ENCODE measurements at regions not wholly inside any gene's neighbourhood (a gene's known extent, or its start where the extent isn't known, plus 50 kb on each side); places are given as distances from the start of the nearest gene placed in this dataset.
A peak's percentile ranks its signal among the peaks of the same experiment; 100 is the strongest.

DNA sequence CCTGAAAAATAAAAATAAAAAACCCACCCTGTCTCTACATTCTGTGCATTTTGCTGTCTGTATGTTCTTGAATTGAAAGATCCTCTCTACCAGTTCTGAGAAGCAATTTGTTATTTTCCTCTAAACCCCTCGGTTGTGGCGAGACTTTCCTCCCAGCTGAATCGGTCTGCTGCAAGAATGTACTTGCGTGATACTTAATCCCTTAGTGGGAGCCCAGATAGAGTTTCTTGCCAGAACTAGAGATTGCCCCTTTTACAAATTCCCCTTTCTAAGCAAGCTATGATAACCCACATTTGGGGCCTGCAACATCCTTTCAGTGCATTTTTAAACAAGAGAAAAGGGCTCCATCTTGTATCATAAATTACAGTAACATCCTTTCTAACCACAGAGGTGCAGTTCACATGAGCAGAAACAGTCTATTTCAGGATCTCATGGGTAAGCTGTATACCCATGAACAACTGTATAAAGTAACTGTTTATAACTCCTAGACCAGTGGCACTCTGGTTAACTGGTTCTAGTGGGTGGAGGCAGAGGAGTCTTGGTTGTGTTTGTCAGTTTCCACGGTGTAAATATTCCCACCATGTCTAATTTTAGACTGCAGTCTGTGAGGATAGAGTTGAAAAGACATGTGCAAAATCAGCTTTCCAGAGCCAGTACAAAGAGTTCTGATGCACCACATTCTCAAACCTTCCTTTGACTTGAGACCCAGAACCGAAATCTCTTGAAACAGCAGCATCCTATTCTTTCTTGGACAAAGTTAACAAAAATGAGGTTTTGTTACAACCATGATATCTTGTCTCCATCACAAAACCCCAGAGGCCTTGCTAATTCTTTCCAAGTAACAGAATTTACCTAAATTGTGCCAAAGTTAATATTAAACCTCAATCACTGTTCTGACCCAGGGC, 113.1 kb upstream of the ZNF217 start:
- Mint-ChIP-seq H3K4me3 (peak overlapping the region; percentile 70), H3K9me3 (no peaks in the 10 kb centered on the region), H3K36me3 (ENCODE audit: low read depth) (no peaks in the 10 kb centered on the region), H3K4me1 (ENCODE audit: low read depth) (peaks cover 52% of the 10 kb centered on the region), H3K27me3 (no peaks in the 10 kb centered on the region), H3K27ac (peak overlapping the region; percentile 96)
- ChIA-PET POLR2A (interaction anchor here (0.9 to 2.5 kb wide), 5 partner anchors 18 to 85 kb away, joined by 3 to 11 read pairs (median 3); no protein-coding TSS in a partner anchor), CTCF (interaction anchor here (0.9 to 3.1 kb wide), 11 partner anchors 16 to 233 kb away, joined by 3 to 12 read pairs (median 3); no protein-coding TSS in a partner anchor)
- intact Hi-C loops (cut with micrococcal nuclease), result loop anchor here (2.0 to 5.0 kb wide), 3 partner anchors 50 to 226 kb away; no protein-coding TSS in a partner anchor
- ATAC-seq (peak; percentile 32), DNase-seq (peak; percentile 71)
- TF ChIP-seq CTCF (IDR thresholded peaks at IDR 0.05), result no peak

DNA sequence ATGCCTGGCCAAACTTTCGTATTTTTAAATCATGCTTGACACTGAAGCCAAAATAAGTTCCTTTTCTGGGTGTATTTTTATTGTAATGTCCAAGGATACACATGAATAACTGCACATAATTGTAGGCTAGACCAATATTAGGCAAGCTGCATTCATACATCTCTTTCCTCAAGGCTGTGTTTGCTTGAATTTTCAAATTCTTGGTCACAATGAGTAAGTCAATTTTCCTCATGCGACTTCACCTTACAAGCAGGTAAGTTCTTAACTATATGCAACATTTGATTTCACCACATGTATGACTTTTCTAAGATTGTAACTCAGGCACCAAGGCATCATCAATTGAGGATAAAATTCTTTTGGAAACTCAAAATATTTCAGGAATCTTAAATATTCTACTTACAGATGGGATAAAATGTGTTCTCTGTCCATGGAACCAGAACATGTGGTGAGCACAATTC, 112.4 kb upstream of the ZNF217 start:
- CTCF ChIA-PET, result interaction anchor here (0.9 to 3.1 kb wide), 9 partner anchors 17 to 233 kb away, joined by 3 to 12 read pairs (median 3); no protein-coding TSS in a partner anchor
- peak overlapping the region; percentile 96 for H3K27ac Mint-ChIP-seq
- no peaks in the 10 kb centered on the region for H3K27me3 Mint-ChIP-seq
- intact Hi-C loops (cut with micrococcal nuclease), result loop anchor here (2.0 to 5.0 kb wide), 3 partner anchors 49 to 226 kb away; no protein-coding TSS in a partner anchor
- DNase-seq (no peak), ATAC-seq (no peak)
- no peak for TF ChIP-seq CTCF (IDR thresholded peaks at IDR 0.05)
- H3K4me1 Mint-ChIP-seq (ENCODE audit: low read depth), result peaks cover 51% of the 10 kb centered on the region
- POLR2A ChIA-PET, result interaction anchor here (0.9 to 1.0 kb wide), 2 partner anchors 20 to 45 kb away, joined by 3 read pairs; no protein-coding TSS in a partner anchor
- no peaks in the 10 kb centered on the region for H3K36me3 Mint-ChIP-seq (ENCODE audit: low read depth)
- H3K4me3 Mint-ChIP-seq, result peak overlapping the region; percentile 70
- H3K9me3 Mint-ChIP-seq, result no peaks in the 10 kb centered on the region

DNA sequence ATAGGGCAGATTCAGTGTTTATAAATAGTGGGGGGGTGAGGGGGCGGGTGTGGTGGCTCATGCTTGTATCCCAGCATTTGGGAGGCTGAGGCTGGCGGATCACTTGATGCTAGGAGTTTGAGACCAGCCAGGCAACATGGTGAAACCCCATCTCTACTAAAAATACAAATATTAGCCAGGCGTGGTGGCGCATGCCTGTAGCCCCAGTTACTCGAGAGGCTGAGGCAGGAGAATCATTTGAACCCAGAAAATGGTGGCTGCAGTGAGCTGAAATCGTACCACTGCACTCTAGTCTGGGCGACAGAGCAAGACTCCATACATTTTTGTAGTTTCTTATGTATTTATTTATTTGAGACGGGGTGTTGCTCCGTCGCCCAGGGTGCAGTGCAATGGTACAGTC, 109.0 kb upstream of the ZNF217 start:
- ChIA-PET CTCF (interaction anchor here (0.6 to 1.5 kb wide), 2 partner anchors 41 to 85 kb away, joined by 3 to 4 read pairs; no protein-coding TSS in a partner anchor), POLR2A (interaction anchor here (2.1 kb wide), 1 partner anchor 120 kb away, joined by 4 read pairs; no protein-coding TSS in a partner anchor)
- Mint-ChIP-seq H3K27ac (no peak overlapping the region), H3K4me1 (ENCODE audit: low read depth) (peaks cover 39% of the 10 kb centered on the region), H3K9me3 (no peaks in the 10 kb centered on the region), H3K36me3 (ENCODE audit: low read depth) (peaks cover 1% of the 10 kb centered on the region), H3K27me3 (no peaks in the 10 kb centered on the region), H3K4me3 (no peak overlapping the region)
- TF ChIP-seq CTCF (IDR thresholded peaks at IDR 0.05), result no peak
- no peak for DNase-seq
- ATAC-seq, result no peak
- intact Hi-C loops (cut with micrococcal nuclease), result no loop called here

DNA sequence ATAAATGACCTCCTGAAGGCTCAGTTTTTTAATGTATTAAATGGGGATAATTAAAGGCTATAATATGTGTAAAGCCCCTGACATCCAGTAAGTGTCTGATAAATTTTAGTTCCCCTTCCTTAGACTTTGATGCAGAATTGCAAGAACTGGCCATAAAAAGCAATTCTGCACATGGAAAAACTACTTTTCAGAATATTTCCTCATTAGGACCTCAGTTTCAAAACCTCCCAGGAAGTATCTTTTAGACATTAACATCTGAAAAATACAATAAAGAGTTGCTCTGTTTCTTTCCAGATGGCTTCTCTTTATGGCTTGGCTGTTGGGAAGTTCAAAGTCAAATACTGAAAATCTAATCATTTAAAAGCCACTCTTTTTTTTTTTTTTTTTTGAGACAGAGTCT, 106.3 kb upstream of the ZNF217 start:
- CTCF ChIA-PET, result no interaction called here
- intact Hi-C loops (cut with micrococcal nuclease), result no loop called here
- Mint-ChIP-seq H3K27ac (no peak overlapping the region), H3K4me1 (ENCODE audit: low read depth) (peaks cover 20% of the 10 kb centered on the region), H3K27me3 (no peaks in the 10 kb centered on the region), H3K9me3 (no peaks in the 10 kb centered on the region), H3K36me3 (ENCODE audit: low read depth) (peaks cover 1% of the 10 kb centered on the region), H3K4me3 (no peak overlapping the region)
- POLR2A ChIA-PET, result no interaction called here
- no peak for TF ChIP-seq CTCF (IDR thresholded peaks at IDR 0.05)
- ATAC-seq, result no peak
- DNase-seq, result no peak

All from activated CD8-positive, alpha-beta T cell treated with anti-CD3 and anti-CD28 coated beads for 36 hours (primary cell).